ENCODE measurements at regions not wholly inside any gene's neighbourhood (a gene's known extent, or its start where the extent isn't known, plus 50 kb on each side); places are given as distances from the start of the nearest gene placed in this dataset.

DNA sequence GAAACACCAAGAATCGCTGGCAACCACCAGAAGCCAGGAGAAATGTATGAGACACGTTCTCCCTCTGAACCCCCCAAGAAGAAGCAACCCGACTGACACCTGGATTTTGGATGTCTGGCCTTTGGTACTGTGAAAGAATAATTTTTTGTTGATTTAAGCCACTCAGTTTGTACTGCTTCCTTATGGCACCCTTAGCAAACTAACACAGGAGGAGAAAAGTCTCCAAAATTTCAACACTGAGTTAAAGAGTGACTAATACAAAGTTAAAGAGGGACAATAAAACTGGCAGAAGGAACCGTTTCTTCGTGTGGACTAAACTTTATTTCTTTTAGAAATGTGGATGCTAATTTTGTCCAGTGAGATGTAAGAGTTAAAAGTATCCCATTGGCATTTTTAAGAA lies 660.9 kb upstream of the LINC00305 start:
- Histone ChIP-seq H3K79me2 (no peaks in the 10 kb centered on the region), H3K9me3 (ENCODE audit: control insufficient read depth, low read length) (no peaks in the 10 kb centered on the region), H3K9ac (no peak overlapping the region), H3K27me3 (ENCODE audit: control insufficient read depth, insufficient read depth, low read length) (no peaks in the 10 kb centered on the region), H3K4me1 (no peaks in the 10 kb centered on the region), H3K27ac (no peak overlapping the region), H2AFZ (no peak overlapping the region), H3K4me2 (ENCODE audit: low read length) (no peak overlapping the region), H3K36me3 (ENCODE audit: control insufficient read depth, insufficient read depth, low read length) (no peaks in the 10 kb centered on the region), H3K4me3 (ENCODE audit: low read depth, low read length) (no peak overlapping the region)
- TF ChIP-seq, protein P1, sequence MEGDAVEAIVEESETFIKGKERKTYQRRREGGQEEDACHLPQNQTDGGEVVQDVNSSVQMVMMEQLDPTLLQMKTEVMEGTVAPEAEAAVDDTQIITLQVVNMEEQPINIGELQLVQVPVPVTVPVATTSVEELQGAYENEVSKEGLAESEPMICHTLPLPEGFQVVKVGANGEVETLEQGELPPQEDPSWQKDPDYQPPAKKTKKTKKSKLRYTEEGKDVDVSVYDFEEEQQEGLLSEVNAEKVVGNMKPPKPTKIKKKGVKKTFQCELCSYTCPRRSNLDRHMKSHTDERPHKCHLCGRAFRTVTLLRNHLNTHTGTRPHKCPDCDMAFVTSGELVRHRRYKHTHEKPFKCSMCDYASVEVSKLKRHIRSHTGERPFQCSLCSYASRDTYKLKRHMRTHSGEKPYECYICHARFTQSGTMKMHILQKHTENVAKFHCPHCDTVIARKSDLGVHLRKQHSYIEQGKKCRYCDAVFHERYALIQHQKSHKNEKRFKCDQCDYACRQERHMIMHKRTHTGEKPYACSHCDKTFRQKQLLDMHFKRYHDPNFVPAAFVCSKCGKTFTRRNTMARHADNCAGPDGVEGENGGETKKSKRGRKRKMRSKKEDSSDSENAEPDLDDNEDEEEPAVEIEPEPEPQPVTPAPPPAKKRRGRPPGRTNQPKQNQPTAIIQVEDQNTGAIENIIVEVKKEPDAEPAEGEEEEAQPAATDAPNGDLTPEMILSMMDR (IDR thresholded peaks at IDR 0.05): no peak

DNA sequence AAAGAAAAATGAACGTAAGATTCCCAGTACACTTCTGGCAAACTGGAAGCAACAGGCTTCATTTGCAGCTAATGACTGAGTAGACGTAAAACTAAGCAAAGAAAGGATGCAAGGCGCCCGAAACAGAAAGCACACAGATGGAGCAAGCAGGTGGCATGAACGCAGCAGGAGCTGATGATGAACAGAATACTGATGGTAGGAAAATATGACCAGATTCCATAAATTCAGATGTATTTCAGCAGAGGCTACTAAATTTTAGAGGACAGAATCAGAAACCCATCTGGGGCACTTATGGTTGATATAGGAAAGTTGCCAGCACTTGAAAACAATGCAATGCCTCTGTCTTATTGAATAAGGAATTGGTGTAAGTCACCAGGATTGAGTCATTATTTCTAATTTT lies 658.7 kb upstream of the LINC00305 start:
- no peaks in the 10 kb centered on the region for H3K9me3 ChIP-seq (ENCODE audit: control insufficient read depth, low read length)
- no peaks in the 10 kb centered on the region for H3K4me1 ChIP-seq
- TF ChIP-seq, protein P1 (IDR thresholded peaks at IDR 0.05): no peak
- no peak overlapping the region for H3K4me2 ChIP-seq (ENCODE audit: low read length)
- no peak overlapping the region for H3K4me3 ChIP-seq (ENCODE audit: low read depth, low read length)
- H3K27ac ChIP-seq: no peak overlapping the region
- no peak overlapping the region for H2AFZ ChIP-seq
- no peak overlapping the region for H3K9ac ChIP-seq
- H3K27me3 ChIP-seq (ENCODE audit: control insufficient read depth, insufficient read depth, low read length): no peaks in the 10 kb centered on the region
- H3K79me2 ChIP-seq: no peaks in the 10 kb centered on the region
- H3K36me3 ChIP-seq (ENCODE audit: control insufficient read depth, insufficient read depth, low read length): no peaks in the 10 kb centered on the region

DNA sequence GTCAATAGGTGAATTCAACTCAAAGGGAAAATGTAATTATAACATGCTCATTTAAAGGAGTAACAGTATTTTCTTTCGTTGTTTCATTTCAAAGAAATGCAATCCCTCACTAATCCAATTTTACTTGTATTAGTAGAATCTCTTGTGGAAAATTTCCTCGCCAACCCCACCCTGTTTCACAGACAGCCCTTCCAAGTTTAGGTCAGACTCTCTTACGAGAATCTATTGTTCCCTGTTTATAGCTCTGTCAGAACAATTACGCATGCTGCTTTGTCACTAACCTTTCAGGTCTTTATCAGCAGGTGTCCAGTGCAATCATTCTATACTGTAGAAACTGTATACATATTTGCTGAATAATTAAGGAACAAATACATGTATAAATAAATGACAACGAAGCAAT lies 657.8 kb upstream of the LINC00305 start:
- TF ChIP-seq, protein P1 (IDR thresholded peaks at IDR 0.05): no peak

DNA sequence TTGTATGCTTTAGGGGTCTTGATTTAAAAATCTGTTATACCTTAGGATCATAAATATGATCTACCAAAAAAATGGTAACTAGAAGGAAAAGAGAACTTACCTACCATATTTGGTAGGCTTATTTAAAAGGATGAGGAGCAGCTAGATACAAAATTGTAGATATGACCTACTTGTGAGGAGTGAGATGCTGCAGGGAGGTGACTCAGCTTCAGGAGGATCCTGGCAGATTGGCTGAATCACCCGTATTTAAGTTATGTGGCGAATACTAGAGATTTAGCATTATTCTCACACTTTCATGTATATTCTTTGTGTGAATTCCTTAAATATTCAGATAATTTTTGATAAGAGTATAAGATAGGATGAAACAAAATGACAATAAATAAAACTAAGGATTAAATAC lies 657.3 kb upstream of the LINC00305 start:
- TF ChIP-seq, protein P1 (IDR thresholded peaks at IDR 0.05): no peak

More for the DNA sequence above, 657.8 kb upstream of the LINC00305 start:
- Histone ChIP-seq H3K4me2 (ENCODE audit: low read length) (no peak overlapping the region), H3K27ac (no peak overlapping the region), H3K9me3 (ENCODE audit: control insufficient read depth, low read length) (no peaks in the 10 kb centered on the region), H3K9ac (no peak overlapping the region), H2AFZ (no peak overlapping the region), H3K4me3 (ENCODE audit: low read depth, low read length) (no peak overlapping the region), H3K27me3 (ENCODE audit: control insufficient read depth, insufficient read depth, low read length) (no peaks in the 10 kb centered on the region), H3K36me3 (ENCODE audit: control insufficient read depth, insufficient read depth, low read length) (no peaks in the 10 kb centered on the region), H3K79me2 (no peaks in the 10 kb centered on the region), H3K4me1 (no peaks in the 10 kb centered on the region)

DNA sequence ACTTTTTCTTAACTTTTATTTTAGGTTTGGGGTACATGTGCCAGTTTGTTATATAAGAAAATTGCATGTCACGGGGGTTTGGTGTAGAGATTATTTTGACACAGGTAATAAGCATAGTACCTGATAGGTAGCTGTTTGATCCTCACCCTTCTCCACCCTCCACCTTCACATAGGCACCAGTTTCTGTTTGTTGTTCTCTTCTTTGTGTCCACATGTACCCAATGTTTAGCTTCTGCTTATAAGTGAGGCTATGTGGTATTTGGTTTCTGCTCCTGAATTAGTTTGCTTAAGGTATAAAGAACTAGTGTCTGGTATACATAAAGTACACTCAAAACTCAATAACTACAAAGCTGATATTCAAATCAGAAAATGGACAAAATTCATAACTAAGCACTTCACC lies 654.6 kb upstream of the LINC00305 start:
- TF ChIP-seq, protein P1 (IDR thresholded peaks at IDR 0.05): no peak
- Histone ChIP-seq H3K27me3 (ENCODE audit: control insufficient read depth, insufficient read depth, low read length) (no peaks in the 10 kb centered on the region), H3K9ac (no peak overlapping the region), H3K4me2 (ENCODE audit: low read length) (no peak overlapping the region), H3K36me3 (ENCODE audit: control insufficient read depth, insufficient read depth, low read length) (no peaks in the 10 kb centered on the region), H3K27ac (no peak overlapping the region), H3K4me1 (no peaks in the 10 kb centered on the region), H3K9me3 (ENCODE audit: control insufficient read depth, low read length) (no peaks in the 10 kb centered on the region), H2AFZ (no peak overlapping the region), H3K4me3 (ENCODE audit: low read depth, low read length) (no peak overlapping the region), H3K79me2 (no peaks in the 10 kb centered on the region)

More for the DNA sequence above, 657.3 kb upstream of the LINC00305 start:
- Histone ChIP-seq H3K4me2 (ENCODE audit: low read length) (no peak overlapping the region), H3K27me3 (ENCODE audit: control insufficient read depth, insufficient read depth, low read length) (no peaks in the 10 kb centered on the region), H3K27ac (no peak overlapping the region), H3K36me3 (ENCODE audit: control insufficient read depth, insufficient read depth, low read length) (no peaks in the 10 kb centered on the region), H2AFZ (no peak overlapping the region), H3K79me2 (no peaks in the 10 kb centered on the region), H3K4me1 (no peaks in the 10 kb centered on the region), H3K9ac (no peak overlapping the region), H3K9me3 (ENCODE audit: control insufficient read depth, low read length) (no peaks in the 10 kb centered on the region), H3K4me3 (ENCODE audit: low read depth, low read length) (no peak overlapping the region)
